H9 (cell line): ENCODE measurements at regions not wholly inside any gene's neighbourhood (a gene's known extent, or its start where the extent isn't known, plus 50 kb on each side); places are given as distances from the start of the nearest gene placed in this dataset.

Experiments used
- DNase-seq: peaks from one replicate; pipeline ENCODE4 v3.0.0-alpha.2; 2017
- H2AFZ ChIP-seq: one replicate; pipeline ENCODE4 v1.6.1; 2013; ENCODE audit warnings: mild to moderate bottlenecking, low read length, control low read depth, moderate library complexity
- H2AK5ac ChIP-seq: 2 replicates; pipeline ENCODE4 v1.6.1; 2013; ENCODE audit warnings: low read length, control low read depth, mixed read lengths; ENCODE audit not compliant: insufficient read length
- H2BK120ac ChIP-seq: one replicate; pipeline ENCODE4 v1.6.1; 2013; ENCODE audit warnings: low read depth, mild to moderate bottlenecking, low read length, control low read depth, inconsistent platforms; ENCODE audit not compliant: poor library complexity, severe bottlenecking
- H2BK12ac ChIP-seq: 2 replicates; pipeline ENCODE4 v1.6.1; 2013; ENCODE audit warnings: low read length, control low read depth, mixed read lengths, low read depth; ENCODE audit not compliant: insufficient read length
- H2BK15ac ChIP-seq: 2 replicates; pipeline ENCODE4 v1.6.1; 2013; ENCODE audit warnings: low read depth, low read length, control low read depth
- H2BK20ac ChIP-seq: one replicate; pipeline ENCODE4 v1.6.1; 2013; ENCODE audit warnings: low read depth, mild to moderate bottlenecking, low read length, control low read depth, inconsistent platforms; ENCODE audit not compliant: poor library complexity, severe bottlenecking
- H2BK5ac ChIP-seq: 2 replicates; pipeline ENCODE4 v1.6.1; 2013; ENCODE audit warnings: low read length, control low read depth, mixed read lengths; ENCODE audit not compliant: insufficient read length
- H3K14ac ChIP-seq: 2 replicates; pipeline ENCODE4 v1.6.1; 2013; ENCODE audit warnings: low read length, control low read depth; ENCODE audit not compliant: insufficient read depth
- H3K18ac ChIP-seq: 2 replicates; pipeline ENCODE4 v1.6.1; 2013; ENCODE audit warnings: low read depth, mild to moderate bottlenecking, mixed read lengths, low read length, control low read depth; ENCODE audit not compliant: insufficient read length
- H3K23ac ChIP-seq: 2 replicates; pipeline ENCODE4 v1.6.1; 2013; ENCODE audit warnings: low read length, control low read depth, mixed read lengths, low read depth; ENCODE audit not compliant: insufficient read length
- H3K23me2 ChIP-seq: 2 replicates; pipeline ENCODE4 v1.6.1; 2013; ENCODE audit warnings: low read depth, mild to moderate bottlenecking, mixed read lengths, low read length, control low read depth; ENCODE audit not compliant: insufficient read length, poor library complexity, severe bottlenecking
- H3K27ac ChIP-seq: 2 replicates; pipeline ENCODE4 v1.5.1; 2013; ENCODE audit warnings: low read length, control low read depth, mixed read lengths, low read depth; ENCODE audit not compliant: insufficient read length
- H3K27me3 ChIP-seq: 2 replicates; pipeline ENCODE4 v1.6.1; 2013; ENCODE audit warnings: low read length, control low read depth, inconsistent platforms; ENCODE audit not compliant: insufficient read depth
- H3K4ac ChIP-seq: 2 replicates; pipeline ENCODE4 v1.6.1; 2013; ENCODE audit warnings: low read depth, mild to moderate bottlenecking, control low read depth, inconsistent platforms, low read length, moderate library complexity
- H3K4me1 ChIP-seq: 2 replicates; pipeline ENCODE4 v1.6.1; 2013; ENCODE audit warnings: low read length, control low read depth, inconsistent platforms; ENCODE audit not compliant: insufficient read depth
- H3K4me2 ChIP-seq: 2 replicates; pipeline ENCODE4 v1.6.1; 2013; ENCODE audit warnings: low read length, control low read depth, mixed read lengths; ENCODE audit not compliant: insufficient read length, insufficient read depth
- H3K56ac ChIP-seq: 2 replicates; pipeline ENCODE4 v1.6.1; 2013; ENCODE audit warnings: low read depth, mild to moderate bottlenecking, mixed read lengths, low read length, control low read depth; ENCODE audit not compliant: insufficient read length
- H3K79me1 ChIP-seq: 2 replicates; pipeline ENCODE4 v1.6.1; 2013; ENCODE audit warnings: low read depth, mild to moderate bottlenecking, moderate library complexity, low read length, control low read depth, inconsistent platforms; ENCODE audit not compliant: insufficient read depth, poor library complexity, severe bottlenecking
- H3K79me2 ChIP-seq: 2 replicates; pipeline ENCODE4 v1.6.1; 2013; ENCODE audit warnings: low read length, control low read depth, inconsistent platforms; ENCODE audit not compliant: insufficient read depth
- H3K9ac ChIP-seq: 2 replicates; pipeline ENCODE4 v1.6.1; 2013; ENCODE audit warnings: low read length, control low read depth, mixed read lengths; ENCODE audit not compliant: insufficient read length; ENCODE audit errors: extremely low read depth
- H3K9me3 ChIP-seq: one replicate; pipeline ENCODE4 v1.6.1; 2013; ENCODE audit warnings: low read depth, low read length, inconsistent platforms; ENCODE audit not compliant: control insufficient read depth
- H3T11ph ChIP-seq: one replicate; pipeline ENCODE4 v1.6.1; 2013; ENCODE audit warnings: mild to moderate bottlenecking, low read length, control low read depth, inconsistent platforms
- H4K20me1 ChIP-seq: one replicate; pipeline ENCODE4 v1.6.1; 2013; ENCODE audit not compliant: control insufficient read depth, insufficient read length, insufficient read depth
- H4K5ac ChIP-seq: 2 replicates; pipeline ENCODE4 v1.6.1; 2013; ENCODE audit warnings: low read depth, mild to moderate bottlenecking, mixed read lengths, low read length, control low read depth; ENCODE audit not compliant: insufficient read length
- H4K8ac ChIP-seq: replicated peaks from 2 replicates; pipeline ENCODE4 v1.6.1; 2013; ENCODE audit warnings: low read length, control low read depth, mixed read lengths, low read depth; ENCODE audit not compliant: insufficient read length
- H4K91ac ChIP-seq: 2 replicates; pipeline ENCODE4 v1.6.1; 2013; ENCODE audit warnings: low read depth, mild to moderate bottlenecking, moderate library complexity, mixed read lengths, low read length, control low read depth; ENCODE audit not compliant: insufficient read length
- H3K27ac Mint-ChIP-seq, 3 experiments: 2 replicates in 2 of 3; 3 replicates in 1 of 3; pipeline ENCODE4 v1.8.0; 2020 to 2021; ENCODE audit warnings: mixed read lengths in 3 of 3, mild to moderate bottlenecking in 1 of 3, moderate library complexity in 1 of 3
- H3K27me3 Mint-ChIP-seq: 2 replicates; pipeline ENCODE4 v1.8.0; 2021; ENCODE audit warnings: low read depth, mild to moderate bottlenecking, moderate library complexity, mixed read lengths
- H3K36me3 Mint-ChIP-seq, 3 experiments: 2 replicates in 2 of 3; 3 replicates in 1 of 3; pipeline ENCODE4 v1.8.0; 2020 to 2021; ENCODE audit warnings: low read depth in 3 of 3, mixed read lengths in 3 of 3; ENCODE audit not compliant: insufficient read depth in 1 of 3
- H3K4me1 Mint-ChIP-seq, 2 experiments: 2 replicates each; pipeline ENCODE4 v1.8.0; 2020; ENCODE audit warnings: mixed read lengths in 2 of 2
- H3K4me3 Mint-ChIP-seq, 2 experiments: 2 replicates in 1 of 2; 3 replicates in 1 of 2; pipeline ENCODE4 v1.8.0; 2020 to 2021; ENCODE audit warnings: mild to moderate bottlenecking in 2 of 2, mixed read lengths in 2 of 2, moderate library complexity in 1 of 2
- H3K9me3 Mint-ChIP-seq, 2 experiments: 2 replicates in 1 of 2; 3 replicates in 1 of 2; pipeline ENCODE4 v1.8.0; 2020; ENCODE audit warnings: mild to moderate bottlenecking in 2 of 2, mixed read lengths in 2 of 2, moderate library complexity in 1 of 2
- WGBS: extraction: QIAGEN DNeasy Blood & Tissue Kit; methylation state at CpG from one replicate; pipeline ENCODE4 v1.1.7; 2013; ENCODE audit warnings: missing lambda C conversion rate, low lambda C conversion rate, mixed read lengths; ENCODE audit not compliant: insufficient read length; ENCODE audit errors: extremely low coverage; 5-methylcytosine and 5-hydroxymethylcytosine counted together
- TF ChIP-seq, protein P1 (sequence below): fragments of 200-600 bp; sonication (generic); conservative IDR thresholded peaks from 3 replicates; pipeline ENCODE4 v1.8.0; 2021; ENCODE audit warnings: antibody characterized with exemption, mild to moderate bottlenecking

DNA sequence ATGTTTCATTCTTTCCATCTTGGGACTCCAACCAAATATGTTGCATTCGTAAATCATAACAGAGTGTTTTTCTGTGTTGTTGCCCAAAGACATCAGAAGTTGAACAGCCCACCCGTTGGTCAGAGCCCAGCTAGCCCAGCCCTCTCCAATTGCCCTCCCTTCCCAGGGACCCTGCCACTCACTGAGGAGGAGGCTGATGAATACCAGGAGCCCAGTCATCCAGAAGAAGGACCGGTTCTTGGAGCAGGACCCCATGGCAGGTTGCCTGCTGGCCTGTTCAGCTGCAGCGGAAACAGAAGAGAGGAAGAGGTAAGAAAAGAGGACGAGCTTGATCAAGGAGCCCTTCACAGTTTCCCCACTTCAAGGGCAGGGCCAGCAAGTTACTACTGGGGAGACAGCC lies 172.2 kb upstream of the ETV3 start:
- Histone ChIP-seq H3K23me2 (no peaks in the 10 kb centered on the region), H2AFZ (no peak overlapping the region), H4K5ac (no peak overlapping the region), H2BK20ac (no peak overlapping the region), H3K23ac (no peak overlapping the region), H3K79me2 (no peaks in the 10 kb centered on the region), H4K8ac (no peak overlapping the region), H3T11ph (no peak overlapping the region), H3K4ac (no peak overlapping the region), H3K79me1 (no peaks in the 10 kb centered on the region), H2BK120ac (no peak overlapping the region), H4K20me1 (no peaks in the 10 kb centered on the region), H3K18ac (no peak overlapping the region), H2BK15ac (no peak overlapping the region; the same call in 1 of the 2 replicates), H3K4me2 (no peak overlapping the region), H3K9me3 (no peaks in the 10 kb centered on the region), H3K14ac (no peak overlapping the region; the same call in 1 of the 2 replicates), H2BK12ac (no peak overlapping the region), H2AK5ac (no peak overlapping the region), H3K27ac (no peak overlapping the region), H4K91ac (no peak overlapping the region), H2BK5ac (no peak overlapping the region), H3K27me3 (no peaks in the 10 kb centered on the region), H3K56ac (no peak overlapping the region), H3K9ac (no peak overlapping the region), H3K4me1 (peaks cover 5% of the 10 kb centered on the region; the same call in 1 of the 2 replicates)
- TF ChIP-seq, protein P1, sequence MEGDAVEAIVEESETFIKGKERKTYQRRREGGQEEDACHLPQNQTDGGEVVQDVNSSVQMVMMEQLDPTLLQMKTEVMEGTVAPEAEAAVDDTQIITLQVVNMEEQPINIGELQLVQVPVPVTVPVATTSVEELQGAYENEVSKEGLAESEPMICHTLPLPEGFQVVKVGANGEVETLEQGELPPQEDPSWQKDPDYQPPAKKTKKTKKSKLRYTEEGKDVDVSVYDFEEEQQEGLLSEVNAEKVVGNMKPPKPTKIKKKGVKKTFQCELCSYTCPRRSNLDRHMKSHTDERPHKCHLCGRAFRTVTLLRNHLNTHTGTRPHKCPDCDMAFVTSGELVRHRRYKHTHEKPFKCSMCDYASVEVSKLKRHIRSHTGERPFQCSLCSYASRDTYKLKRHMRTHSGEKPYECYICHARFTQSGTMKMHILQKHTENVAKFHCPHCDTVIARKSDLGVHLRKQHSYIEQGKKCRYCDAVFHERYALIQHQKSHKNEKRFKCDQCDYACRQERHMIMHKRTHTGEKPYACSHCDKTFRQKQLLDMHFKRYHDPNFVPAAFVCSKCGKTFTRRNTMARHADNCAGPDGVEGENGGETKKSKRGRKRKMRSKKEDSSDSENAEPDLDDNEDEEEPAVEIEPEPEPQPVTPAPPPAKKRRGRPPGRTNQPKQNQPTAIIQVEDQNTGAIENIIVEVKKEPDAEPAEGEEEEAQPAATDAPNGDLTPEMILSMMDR = no peak
- peak overlapping the region in 1 of 3 experiments; percentile 14; a peak in 1 of 7 replicates for H3K27ac Mint-ChIP-seq
- H3K4me1 Mint-ChIP-seq = peaks cover 20 to 26% of the 10 kb centered on the region in 2 experiments
- WGBS = no CpG with 5 or more reads among the region's 5 CpGs
- H3K27me3 Mint-ChIP-seq = peaks cover 7% of the 10 kb centered on the region
- no peak overlapping the region; a peak in 1 of 5 replicates for H3K4me3 Mint-ChIP-seq
- DNase-seq = peak; percentile 29
- H3K36me3 Mint-ChIP-seq = no peaks in the 10 kb centered on the region; a peak in 1 of 7 replicates
- no peaks in the 10 kb centered on the region; a peak in 2 of 5 replicates for H3K9me3 Mint-ChIP-seq
